GDM1 (cell line): ENCODE measurements at regions not wholly inside any gene's neighbourhood (a gene's known extent, or its start where the extent isn't known, plus 50 kb on each side); places are given as distances from the start of the nearest gene placed in this dataset.
A peak's percentile ranks its signal among the peaks of the same experiment; 100 is the strongest.
"Not testable (repeated sequence)": the region's sequence is repeated elsewhere in the genome, so short reads cannot be mapped to it uniquely, and the experiment has no call there.

Source experiments
- DNase-seq: peaks from one replicate; lab custom pipeline; 2025; lab: John Stamatoyannopoulos, UW

- DNase-seq = not testable (repeated sequence)
Observed at GRCh38 chr21:27996906-27997305, 995.8 kb downstream of the LTN1 start.

- not testable (repeated sequence) for DNase-seq
Observed at GRCh38 chr21:27984663-27985325, 1007.9 kb downstream of the LTN1 start.

- DNase-seq = not testable (repeated sequence)
Observed at GRCh38 chr21:27979446-27979845, 1012.6 kb upstream of the ADAMTS5 start.

- DNase-seq = no peak
Observed at GRCh38 chr21:27975514-27975913, 1008.6 kb upstream of the ADAMTS5 start.

- DNase-seq = not testable (repeated sequence)
Observed at GRCh38 chr21:27974152-27974551, 1007.3 kb upstream of the ADAMTS5 start.

GRCh38 chr21:27968240-27968639, 1001.4 kb upstream of the ADAMTS5 start:
- not testable (repeated sequence) for DNase-seq

GRCh38 chr21:27954543-27955165, 987.8 kb upstream of the ADAMTS5 start:
- DNase-seq = no peak

- peak; percentile 3 for DNase-seq
Observed at GRCh38 chr21:27953340-27954045, 986.6 kb upstream of the ADAMTS5 start.

- DNase-seq = not testable (repeated sequence)
Observed at GRCh38 chr21:27949093-27949492, 982.2 kb upstream of the ADAMTS5 start.

- DNase-seq = not testable (repeated sequence)
Observed at GRCh38 chr21:27930108-27930767, 963.4 kb upstream of the ADAMTS5 start.

GRCh38 chr21:27929179-27929578, 962.3 kb upstream of the ADAMTS5 start:
- not testable (repeated sequence) for DNase-seq

GRCh38 chr21:27928534-27929115, 961.7 kb upstream of the ADAMTS5 start:
- peak; percentile 7 for DNase-seq

GRCh38 chr21:27921421-27921820, 954.5 kb upstream of the ADAMTS5 start:
- not testable (repeated sequence) for DNase-seq

- not testable (repeated sequence) for DNase-seq
Observed at GRCh38 chr21:27917966-27918365, 951.1 kb upstream of the ADAMTS5 start.

GRCh38 chr21:27916326-27916725, 949.4 kb upstream of the ADAMTS5 start:
- not testable (repeated sequence) for DNase-seq

- not testable (repeated sequence) for DNase-seq
Observed at GRCh38 chr21:27912133-27912532, 945.2 kb upstream of the ADAMTS5 start.

- not testable (repeated sequence) for DNase-seq
Observed at GRCh38 chr21:27909487-27909886, 942.6 kb upstream of the ADAMTS5 start.

- DNase-seq = not testable (repeated sequence)
Observed at GRCh38 chr21:27908816-27909215, 941.9 kb upstream of the ADAMTS5 start.

- not testable (repeated sequence) for DNase-seq
Observed at GRCh38 chr21:27902904-27903303, 936.0 kb upstream of the ADAMTS5 start.

GRCh38 chr21:27893619-27894018, 926.7 kb upstream of the ADAMTS5 start:
- not testable (repeated sequence) for DNase-seq

- not testable (repeated sequence) for DNase-seq
Observed at GRCh38 chr21:27891495-27891894, 924.6 kb upstream of the ADAMTS5 start.
